K562 (cell line): ENCODE measurements at regions not wholly inside any gene's neighbourhood (a gene's known extent, or its start where the extent isn't known, plus 50 kb on each side); places are given as distances from the start of the nearest gene placed in this dataset.

Experiments used
- BHLHE40 ChIP-seq: IDR thresholded peaks from 2 replicates; pipeline ENCODE4 v1.6.1; 2011; ENCODE audit warnings: low read length, improper control_type of control experiment
- BRCA1 ChIP-seq, 2 experiments: fragments of 450-650 bp in 1 of 2; sonication (generic) in 1 of 2; formaldehyde crosslinking in 1 of 2; IDR thresholded peaks; 2 replicates each; pipeline versions ENCODE4 v1.5.0 to v1.6.1; 2017 to 2020; ENCODE audit warnings: mild to moderate bottlenecking in 1 of 2, missing genetic modification reagents in 1 of 2
- ELF4 ChIP-seq: fragments of 450-650 bp; formaldehyde crosslinking; IDR thresholded peaks from 2 replicates; pipeline ENCODE4 v1.4.0; 2022; ENCODE audit warnings: missing genetic modification characterization
- ILF3 ChIP-seq: fragments of 450-650 bp; IDR thresholded peaks from 2 replicates; pipeline ENCODE4 v1.6.1; 2018; ENCODE audit warnings: antibody characterized with exemption, mild to moderate bottlenecking, moderate library complexity, borderline replicate concordance
- OTX1 ChIP-seq: fragments of 450-650 bp; formaldehyde crosslinking; IDR thresholded peaks from 2 replicates; pipeline ENCODE4 v1.4.0; 2022; ENCODE audit warnings: mild to moderate bottlenecking
- POLR2A ChIP-seq: fragments of 450-650 bp; conservative IDR thresholded peaks from 2 replicates; pipeline ENCODE4 v1.6.1; 2016
- SMC3 ChIP-seq: conservative IDR thresholded peaks from 2 replicates; pipeline ENCODE4 v1.6.1; 2011; ENCODE audit warnings: low read depth, low read length, improper control_type of control experiment; ENCODE audit not compliant: insufficient read depth
- TEAD4 ChIP-seq, 2 experiments: sonication (generic) in 1 of 2; formaldehyde crosslinking in 1 of 2; IDR thresholded peaks; 2 replicates each; pipeline versions ENCODE4 v1.6.1 to v1.8.0; 2012 to 2022; ENCODE audit warnings: borderline replicate concordance in 1 of 2, inconsistent platforms in 1 of 2, low read length in 1 of 2, mild to moderate bottlenecking in 1 of 2, missing genetic modification reagents in 1 of 2
- THRB ChIP-seq: fragments of 450-650 bp; formaldehyde crosslinking; conservative IDR thresholded peaks from 2 replicates; pipeline ENCODE4 v1.4.0; 2022; ENCODE audit warnings: mild to moderate bottlenecking, missing genetic modification characterization
- TOE1 ChIP-seq, 2 experiments: fragments of 450-650 bp in 1 of 2; sonication (generic) in 1 of 2; formaldehyde crosslinking in 1 of 2; IDR thresholded peaks; 2 replicates each; pipeline versions ENCODE4 v1.7.1 to v1.8.0; 2016 to 2022; ENCODE audit warnings: borderline replicate concordance in 2 of 2, mild to moderate bottlenecking in 2 of 2, antibody characterized with exemption in 1 of 2, inconsistent platforms in 1 of 2, low read depth in 1 of 2, missing genetic modification reagents in 1 of 2, moderate library complexity in 1 of 2
- TRIM28 ChIP-seq: fragments of 450-650 bp; IDR thresholded peaks from 2 replicates; pipeline ENCODE4 v1.6.1; 2017
- ZBTB8A ChIP-seq: fragments of 450-650 bp; IDR thresholded peaks from 2 replicates; pipeline ENCODE4 v1.6.1; 2018; ENCODE audit warnings: mild to moderate bottlenecking, moderate library complexity; ENCODE audit not compliant: partially characterized antibody
- ZNF561 ChIP-seq: fragments of 450-650 bp; formaldehyde crosslinking; conservative IDR thresholded peaks from 2 replicates; pipeline ENCODE4 v1.4.0; 2020; ENCODE audit warnings: mild to moderate bottlenecking, moderate library complexity
- TF ChIP-seq, protein P1 (sequence below), 3 experiments: IDR thresholded peaks in 2 of 3; conservative IDR thresholded peaks in 1 of 3; 2 replicates each; pipeline ENCODE4 v1.5.1; 2011 to 2012; ENCODE audit warnings: low read length in 3 of 3, mild to moderate bottlenecking in 3 of 3, control low read depth in 2 of 3, improper control_type of control experiment in 1 of 3, inconsistent platforms in 1 of 3, low read depth in 1 of 3, mixed read lengths in 1 of 3, moderate library complexity in 1 of 3; ENCODE audit not compliant: insufficient read depth in 2 of 3

DNA sequence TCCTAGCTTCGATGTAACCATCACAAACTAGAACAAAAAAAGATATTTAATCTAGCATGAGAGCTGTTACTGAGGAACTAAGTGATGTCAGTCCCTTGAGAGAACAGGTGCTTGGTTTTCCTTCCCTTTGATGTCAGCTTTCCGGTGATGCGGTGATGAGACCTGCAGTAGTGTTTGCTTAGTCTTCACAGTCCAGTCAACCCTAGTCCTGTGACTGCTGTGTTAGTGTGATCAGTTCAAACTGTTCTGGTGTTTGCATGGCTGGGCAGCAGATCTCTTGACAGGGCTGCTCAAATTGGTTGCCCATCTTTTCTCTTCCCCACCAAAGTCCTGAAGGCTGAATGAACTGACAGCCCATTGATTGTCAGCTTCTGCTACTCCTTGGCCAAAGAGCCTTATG is 608.6 kb upstream of the DAB2 start:
- TF ChIP-seq TRIM28 (no peak), TOE1 (IDR thresholded peaks at IDR 0.05; ENCODE audit: borderline replicate concordance) (no peak), TOE1 (CRISPR knock-in tag; IDR thresholded peaks at IDR 0.05; ENCODE audit: borderline replicate concordance, low read depth) (no peak), ZBTB8A (no peak), BRCA1 (IDR thresholded peaks at IDR 0.05) (no peak), BRCA1 (CRISPR knock-in tag; IDR thresholded peaks at IDR 0.05) (no peak), ELF4 (no peak), THRB (CRISPR knock-in tag) (no peak), ILF3 (no peak), POLR2A (no peak), BHLHE40 (no peak), TEAD4 (IDR thresholded peaks at IDR 0.05; ENCODE audit: low read length) (no peak), TEAD4 (CRISPR knock-in tag; IDR thresholded peaks at IDR 0.05; ENCODE audit: borderline replicate concordance) (no peak), ZNF561 (CRISPR knock-in tag) (no peak), SMC3 (no peak), OTX1 (no peak)
- TF ChIP-seq, protein P1, sequence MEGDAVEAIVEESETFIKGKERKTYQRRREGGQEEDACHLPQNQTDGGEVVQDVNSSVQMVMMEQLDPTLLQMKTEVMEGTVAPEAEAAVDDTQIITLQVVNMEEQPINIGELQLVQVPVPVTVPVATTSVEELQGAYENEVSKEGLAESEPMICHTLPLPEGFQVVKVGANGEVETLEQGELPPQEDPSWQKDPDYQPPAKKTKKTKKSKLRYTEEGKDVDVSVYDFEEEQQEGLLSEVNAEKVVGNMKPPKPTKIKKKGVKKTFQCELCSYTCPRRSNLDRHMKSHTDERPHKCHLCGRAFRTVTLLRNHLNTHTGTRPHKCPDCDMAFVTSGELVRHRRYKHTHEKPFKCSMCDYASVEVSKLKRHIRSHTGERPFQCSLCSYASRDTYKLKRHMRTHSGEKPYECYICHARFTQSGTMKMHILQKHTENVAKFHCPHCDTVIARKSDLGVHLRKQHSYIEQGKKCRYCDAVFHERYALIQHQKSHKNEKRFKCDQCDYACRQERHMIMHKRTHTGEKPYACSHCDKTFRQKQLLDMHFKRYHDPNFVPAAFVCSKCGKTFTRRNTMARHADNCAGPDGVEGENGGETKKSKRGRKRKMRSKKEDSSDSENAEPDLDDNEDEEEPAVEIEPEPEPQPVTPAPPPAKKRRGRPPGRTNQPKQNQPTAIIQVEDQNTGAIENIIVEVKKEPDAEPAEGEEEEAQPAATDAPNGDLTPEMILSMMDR (IDR thresholded peaks at IDR 0.05 in 2 of 3, conservative IDR thresholded peaks at IDR 0.05 in 1 of 3; ENCODE audit: insufficient read depth in 2 of 3, low read depth in 1 of 3, low read length in 3 of 3) = no peak
